ENCODE measurements at regions not wholly inside any gene's neighbourhood (a gene's known extent, or its start where the extent isn't known, plus 50 kb on each side); places are given as distances from the start of the nearest gene placed in this dataset.

DNA sequence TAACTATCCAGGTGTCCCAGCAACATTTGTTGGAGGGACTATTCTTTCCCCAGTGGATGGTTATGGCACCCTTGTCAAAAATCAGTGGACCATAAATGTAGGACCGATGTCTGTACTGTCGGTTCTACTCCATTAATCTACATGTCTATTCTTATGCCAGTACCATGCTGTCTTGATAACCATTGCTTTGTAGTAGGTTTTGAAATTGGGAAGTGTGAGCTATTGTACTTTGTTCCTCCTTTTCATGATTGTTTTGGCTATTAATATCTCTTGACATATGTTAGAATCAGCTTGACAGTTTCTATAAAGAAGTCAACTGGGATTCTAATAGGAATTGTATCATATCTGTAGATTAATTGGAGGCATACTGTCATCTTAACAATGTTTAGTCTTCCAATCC is 112.7 kb downstream of the HNRNPD start:
- Histone ChIP-seq H3K4me3 (no peak overlapping the region), H3K4me2 (ENCODE audit: control insufficient read depth, insufficient read depth) (no peak overlapping the region), H3K79me2 (ENCODE audit: control insufficient read depth, insufficient read depth, low read length) (no peaks in the 10 kb centered on the region), H3K27ac (ENCODE audit: control insufficient read depth, insufficient read depth) (no peak overlapping the region), H3K9me3 (replicated peaks; ENCODE audit: control insufficient read depth, insufficient read depth, low read length) (no peaks in the 10 kb centered on the region; the same call in 2 of the 3 replicates), H4K20me1 (ENCODE audit: control insufficient read depth, insufficient read depth) (no peaks in the 10 kb centered on the region), H3K36me3 (ENCODE audit: control insufficient read depth in 2 of 2, insufficient read depth in 2 of 2, low read length in 1 of 2) (no peaks in the 10 kb centered on the region), H3K4me1 (ENCODE audit: control insufficient read depth, insufficient read depth, low read length) (no peaks in the 10 kb centered on the region), H3K9ac (ENCODE audit: control insufficient read depth, insufficient read depth, low read length) (no peak overlapping the region), H2AFZ (ENCODE audit: control insufficient read depth, low read depth, low read length) (no peak overlapping the region), H3K27me3 (replicated peaks in 1 of 2; ENCODE audit: control insufficient read depth in 2 of 2, insufficient read depth in 2 of 2, low read length in 1 of 2) (no peaks in the 10 kb centered on the region)
- ChIA-PET RAD21 (ENCODE audit: unreplicated experiment) (no interaction called here), CTCF (interaction anchor here (0.9 kb wide), 1 partner anchor 8 kb away, joined by 4 read pairs; no protein-coding TSS in a partner anchor), POLR2A (no interaction called here), SMC1A (ENCODE audit: uncharacterized antibody, unreplicated experiment) (no interaction called here)
- TF ChIP-seq IKZF1 (conservative IDR thresholded peaks at IDR 0.05) (no peak), MYB (IDR thresholded peaks at IDR 0.05; ENCODE audit: borderline replicate concordance, low read depth, low read length) (no peak), ZNF217 (IDR thresholded peaks at IDR 0.05) (no peak), TAF1 (IDR thresholded peaks at IDR 0.05; ENCODE audit: borderline replicate concordance, low read depth, low read length) (no peak)
- no TSS peak for BruUV-seq (replicated peaks)
- FAIRE-seq (no peak), ATAC-seq (no peak), DNase-seq (ENCODE audit: low read depth, low spot score) (no peak)
- in situ Hi-C loops (cut with MboI) (no loop called here), intact Hi-C loops (cut with micrococcal nuclease; ENCODE audit: unreplicated experiment) (no loop called here)
- WGBS (ENCODE audit: insufficient coverage, insufficient replicate concordance, low lambda C conversion rate, missing lambda C conversion rate) = 0% methylated on average over 2 of the region's 2 CpGs

DNA sequence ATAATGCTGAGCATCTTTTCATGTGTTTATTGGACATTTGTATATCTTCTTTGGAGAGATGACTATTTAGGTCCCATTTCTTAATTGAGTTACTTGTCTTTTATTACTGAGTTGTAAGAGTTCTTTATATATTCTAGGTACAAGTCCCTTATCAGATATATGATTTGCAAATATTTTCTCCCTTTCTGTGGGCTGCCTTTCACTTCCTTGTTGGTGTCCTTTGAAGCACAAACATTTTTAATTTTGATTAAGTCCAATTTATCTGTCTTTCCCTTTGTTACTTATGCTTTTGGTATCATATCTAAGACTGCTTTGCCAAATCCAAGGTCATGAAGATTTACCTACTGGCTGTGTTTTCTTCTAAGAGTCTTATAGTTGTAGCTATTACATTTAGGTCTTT is 113.2 kb downstream of the HNRNPD start:
- ATAC-seq (no peak), DNase-seq (ENCODE audit: low read depth, low spot score) (no peak), FAIRE-seq (no peak)
- no TSS peak for BruUV-seq (replicated peaks)
- Histone ChIP-seq H3K4me1 (ENCODE audit: control insufficient read depth, insufficient read depth, low read length) (no peaks in the 10 kb centered on the region), H2AFZ (ENCODE audit: control insufficient read depth, low read depth, low read length) (no peak overlapping the region), H3K79me2 (ENCODE audit: control insufficient read depth, insufficient read depth, low read length) (no peaks in the 10 kb centered on the region), H3K9ac (ENCODE audit: control insufficient read depth, insufficient read depth, low read length) (no peak overlapping the region), H3K9me3 (replicated peaks; ENCODE audit: control insufficient read depth, insufficient read depth, low read length) (no peaks in the 10 kb centered on the region; the same call in 2 of the 3 replicates), H3K27me3 (replicated peaks in 1 of 2; ENCODE audit: control insufficient read depth in 2 of 2, insufficient read depth in 2 of 2, low read length in 1 of 2) (no peaks in the 10 kb centered on the region), H4K20me1 (ENCODE audit: control insufficient read depth, insufficient read depth) (no peaks in the 10 kb centered on the region), H3K27ac (ENCODE audit: control insufficient read depth, insufficient read depth) (no peak overlapping the region), H3K36me3 (ENCODE audit: control insufficient read depth in 2 of 2, insufficient read depth in 2 of 2, low read length in 1 of 2) (no peaks in the 10 kb centered on the region), H3K4me3 (no peak overlapping the region), H3K4me2 (ENCODE audit: control insufficient read depth, insufficient read depth) (no peak overlapping the region)
- intact Hi-C loops (cut with micrococcal nuclease; ENCODE audit: unreplicated experiment) = no loop called here
- SMC1A ChIA-PET (ENCODE audit: uncharacterized antibody, unreplicated experiment) = no interaction called here
- CTCF ChIA-PET = interaction anchor here (0.9 kb wide), 1 partner anchor 9 kb away, joined by 4 read pairs; no protein-coding TSS in a partner anchor
- in situ Hi-C loops (cut with MboI) = no loop called here
- POLR2A ChIA-PET = no interaction called here
- RAD21 ChIA-PET (ENCODE audit: unreplicated experiment) = no interaction called here
- TF ChIP-seq BHLHE40 (IDR thresholded peaks at IDR 0.05; ENCODE audit: borderline replicate concordance in 1 of 2, low read depth in 2 of 2, low read length in 1 of 2) (no peak), LARP7 (IDR thresholded peaks at IDR 0.05) (no peak), CHD4 (IDR thresholded peaks at IDR 0.05) (no peak), BCL3 (IDR thresholded peaks at IDR 0.05; ENCODE audit: borderline replicate concordance, insufficient read depth, low read depth, low read length, poor library complexity, severe bottlenecking) (no peak), ESRRA (IDR thresholded peaks at IDR 0.05; ENCODE audit: low read length) (no peak), REST (IDR thresholded peaks at IDR 0.05; ENCODE audit: low read depth, low read length) (no peak), ZNF622 (IDR thresholded peaks at IDR 0.05) (no peak), MLLT1 (IDR thresholded peaks at IDR 0.05) (no peak)

Measured in GM12878 (cell line).